ENCODE measurements at regions not wholly inside any gene's neighbourhood (a gene's known extent, or its start where the extent isn't known, plus 50 kb on each side); places are given as distances from the start of the nearest gene placed in this dataset.
"Not testable (repeated sequence)": the region's sequence is repeated elsewhere in the genome, so short reads cannot be mapped to it uniquely, and the experiment has no call there.

DNA sequence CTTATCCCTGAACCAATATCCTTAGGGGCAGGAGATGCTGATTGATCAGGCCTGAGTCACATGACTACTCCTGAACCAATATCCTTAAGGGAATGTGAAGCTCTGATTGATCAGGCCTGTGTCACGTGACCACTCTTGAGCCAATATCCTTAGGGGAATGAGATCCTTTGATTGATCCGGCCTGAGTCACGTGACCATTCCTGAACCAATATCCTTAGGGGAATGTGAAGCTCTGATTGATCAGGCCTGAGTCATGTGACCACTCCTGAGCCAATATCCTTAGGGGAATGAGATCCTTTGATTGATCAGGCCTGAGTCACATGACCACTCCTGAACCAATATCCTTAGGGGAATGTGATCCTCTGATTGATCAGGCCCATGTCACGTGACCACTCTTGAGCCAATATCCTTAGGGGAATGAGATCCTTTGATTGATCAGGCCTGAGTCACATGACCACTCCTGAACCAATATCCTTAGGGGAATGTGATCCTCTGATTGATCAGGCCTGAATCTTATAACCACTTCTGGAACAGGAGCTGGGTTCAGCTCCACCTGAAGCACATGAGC is 100.6 kb upstream of the TMEM132D start:
- DNase-seq; H2AFZ ChIP-seq (ENCODE audit: low read depth, low read length); H2BK12ac ChIP-seq (ENCODE audit: low read length in 2 of 2); H3K14ac ChIP-seq (ENCODE audit: low read length in 2 of 2); H2BK15ac ChIP-seq (ENCODE audit: low read depth, poor library complexity, severe bottlenecking); H3K18ac ChIP-seq (ENCODE audit: low read depth in 1 of 2, low read length in 2 of 2); H2AK5ac ChIP-seq (ENCODE audit: low read length, severe bottlenecking); H3K9me3 ChIP-seq (ENCODE audit: control insufficient read depth, low read length); H3K79me1 ChIP-seq (replicated peaks; ENCODE audit: low read length, poor library complexity, severe bottlenecking); H3K27me3 ChIP-seq (ENCODE audit: control insufficient read depth in 1 of 2, insufficient read depth in 1 of 2, low read length in 2 of 2); H3K4ac ChIP-seq (ENCODE audit: low read depth in 1 of 2, low read length in 2 of 2); H3K36me3 ChIP-seq (ENCODE audit: control insufficient read depth in 1 of 2, insufficient read depth in 2 of 2, low read depth in 1 of 2, low read length in 2 of 2); H3K4me1 ChIP-seq (ENCODE audit: control insufficient read depth, insufficient read depth, low read depth, low read length); H3K27ac ChIP-seq (ENCODE audit: low read length, poor library complexity, severe bottlenecking); H3K4me2 ChIP-seq (ENCODE audit: low read length, poor library complexity, severe bottlenecking); H3K23ac ChIP-seq (ENCODE audit: low read length in 2 of 2); H2BK120ac ChIP-seq (ENCODE audit: low read depth, low read length); H3K9ac ChIP-seq (ENCODE audit: low read length); H2BK5ac ChIP-seq (ENCODE audit: low read depth, low read length, poor library complexity, severe bottlenecking); H3K4me3 ChIP-seq (ENCODE audit: insufficient read depth in 1 of 2, low read depth in 1 of 2, low read length in 2 of 2); H4K8ac ChIP-seq (ENCODE audit: low read length); H4K91ac ChIP-seq (ENCODE audit: low read length): not testable (repeated sequence)
- 61% methylated on average over 4 of the region's 4 CpGs for whole genome bisulfite sequencing

DNA sequence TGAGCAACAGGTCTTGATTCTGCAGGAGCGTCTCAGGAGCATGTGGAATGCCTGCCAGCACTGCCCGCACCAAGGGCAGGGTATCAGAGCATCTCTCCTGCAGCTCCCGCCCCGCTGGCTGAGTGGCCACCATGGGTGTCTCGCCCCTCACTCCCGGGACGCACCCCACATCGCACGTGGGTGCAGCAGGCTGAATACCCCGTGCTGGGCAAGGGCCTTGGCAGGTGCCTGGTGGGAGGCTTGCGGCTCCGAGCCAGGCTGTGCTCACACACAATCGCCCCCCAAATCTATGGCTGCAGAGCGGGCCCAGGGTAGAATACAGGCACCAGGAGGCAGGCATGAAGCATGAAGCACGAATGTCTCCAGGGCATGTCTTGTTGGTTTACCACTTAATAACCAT is 103.9 kb upstream of the TMEM132D start:
- Histone ChIP-seq H3K4me1 (ENCODE audit: control insufficient read depth, insufficient read depth, low read depth, low read length) (no peaks in the 10 kb centered on the region), H2BK12ac (ENCODE audit: low read length in 2 of 2) (no peak overlapping the region), H3K4me3 (ENCODE audit: insufficient read depth in 1 of 2, low read depth in 1 of 2, low read length in 2 of 2) (no peak overlapping the region), H3K14ac (ENCODE audit: low read length in 2 of 2) (no peak overlapping the region), H4K91ac (ENCODE audit: low read length) (no peak overlapping the region), H3K36me3 (ENCODE audit: control insufficient read depth in 1 of 2, insufficient read depth in 2 of 2, low read depth in 1 of 2, low read length in 2 of 2) (no peaks in the 10 kb centered on the region), H3K27me3 (ENCODE audit: control insufficient read depth in 1 of 2, insufficient read depth in 1 of 2, low read length in 2 of 2) (peaks cover 0 to 15% of the 10 kb centered on the region in 2 experiments), H3K9me3 (ENCODE audit: control insufficient read depth, low read length) (no peaks in the 10 kb centered on the region), H2BK5ac (ENCODE audit: low read depth, low read length, poor library complexity, severe bottlenecking) (no peak overlapping the region), H3K27ac (ENCODE audit: low read length, poor library complexity, severe bottlenecking) (no peak overlapping the region), H2BK15ac (ENCODE audit: low read depth, poor library complexity, severe bottlenecking) (no peak overlapping the region), H3K4me2 (ENCODE audit: low read length, poor library complexity, severe bottlenecking) (no peak overlapping the region), H3K23ac (ENCODE audit: low read length in 2 of 2) (no peak overlapping the region), H3K4ac (ENCODE audit: low read depth in 1 of 2, low read length in 2 of 2) (no peak overlapping the region), H3K18ac (ENCODE audit: low read depth in 1 of 2, low read length in 2 of 2) (no peak overlapping the region), H3K79me1 (replicated peaks; ENCODE audit: low read length, poor library complexity, severe bottlenecking) (no peaks in the 10 kb centered on the region), H2AK5ac (ENCODE audit: low read length, severe bottlenecking) (no peak overlapping the region), H4K8ac (ENCODE audit: low read length) (no peak overlapping the region), H2AFZ (ENCODE audit: low read depth, low read length) (no peak overlapping the region), H3K9ac (ENCODE audit: low read length) (no peak overlapping the region), H2BK120ac (ENCODE audit: low read depth, low read length) (no peak overlapping the region)
- no peak for DNase-seq
- 90% methylated on average over 15 of the region's 15 CpGs for WGBS

DNA sequence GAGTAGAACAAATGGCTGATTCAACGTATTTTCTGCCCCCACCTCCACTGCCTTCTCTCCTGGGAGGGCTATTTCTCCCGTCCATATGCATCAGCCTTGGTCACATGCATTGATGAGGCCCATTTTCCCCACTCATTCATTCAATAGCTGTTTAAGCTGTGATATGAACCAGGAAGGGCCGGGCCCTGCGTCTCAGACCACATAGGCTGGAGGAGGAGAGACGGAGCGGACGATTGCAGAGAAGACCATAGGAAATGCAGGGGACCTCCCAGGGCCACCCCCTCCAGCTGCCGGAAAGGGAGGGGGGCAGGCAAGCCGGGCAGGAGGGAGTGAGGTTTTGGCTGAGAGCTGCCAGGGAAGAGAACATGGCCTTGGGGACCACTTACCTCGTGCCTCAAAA is 104.4 kb upstream of the TMEM132D start:
- Histone ChIP-seq H3K4me3 (ENCODE audit: insufficient read depth in 1 of 2, low read depth in 1 of 2, low read length in 2 of 2) (no peak overlapping the region), H4K91ac (ENCODE audit: low read length) (no peak overlapping the region), H3K36me3 (ENCODE audit: control insufficient read depth in 1 of 2, insufficient read depth in 2 of 2, low read depth in 1 of 2, low read length in 2 of 2) (no peaks in the 10 kb centered on the region), H2BK12ac (ENCODE audit: low read length in 2 of 2) (no peak overlapping the region), H3K4me2 (ENCODE audit: low read length, poor library complexity, severe bottlenecking) (no peak overlapping the region), H2BK5ac (ENCODE audit: low read depth, low read length, poor library complexity, severe bottlenecking) (no peak overlapping the region), H2BK15ac (ENCODE audit: low read depth, poor library complexity, severe bottlenecking) (no peak overlapping the region), H4K8ac (ENCODE audit: low read length) (no peak overlapping the region), H3K14ac (ENCODE audit: low read length in 2 of 2) (no peak overlapping the region), H3K9me3 (ENCODE audit: control insufficient read depth, low read length) (no peaks in the 10 kb centered on the region), H3K4me1 (ENCODE audit: control insufficient read depth, insufficient read depth, low read depth, low read length) (no peaks in the 10 kb centered on the region), H2AK5ac (ENCODE audit: low read length, severe bottlenecking) (no peak overlapping the region), H3K18ac (ENCODE audit: low read depth in 1 of 2, low read length in 2 of 2) (no peak overlapping the region), H3K4ac (ENCODE audit: low read depth in 1 of 2, low read length in 2 of 2) (no peak overlapping the region), H3K23ac (ENCODE audit: low read length in 2 of 2) (no peak overlapping the region), H3K79me1 (replicated peaks; ENCODE audit: low read length, poor library complexity, severe bottlenecking) (no peaks in the 10 kb centered on the region), H2BK120ac (ENCODE audit: low read depth, low read length) (no peak overlapping the region), H3K27me3 (ENCODE audit: control insufficient read depth in 1 of 2, insufficient read depth in 1 of 2, low read length in 2 of 2) (peaks cover 0 to 20% of the 10 kb centered on the region in 2 experiments), H3K27ac (ENCODE audit: low read length, poor library complexity, severe bottlenecking) (no peak overlapping the region), H3K9ac (ENCODE audit: low read length) (no peak overlapping the region), H2AFZ (ENCODE audit: low read depth, low read length) (no peak overlapping the region)
- 79% methylated on average over 10 of the region's 10 CpGs for WGBS
- no peak for DNase-seq

DNA sequence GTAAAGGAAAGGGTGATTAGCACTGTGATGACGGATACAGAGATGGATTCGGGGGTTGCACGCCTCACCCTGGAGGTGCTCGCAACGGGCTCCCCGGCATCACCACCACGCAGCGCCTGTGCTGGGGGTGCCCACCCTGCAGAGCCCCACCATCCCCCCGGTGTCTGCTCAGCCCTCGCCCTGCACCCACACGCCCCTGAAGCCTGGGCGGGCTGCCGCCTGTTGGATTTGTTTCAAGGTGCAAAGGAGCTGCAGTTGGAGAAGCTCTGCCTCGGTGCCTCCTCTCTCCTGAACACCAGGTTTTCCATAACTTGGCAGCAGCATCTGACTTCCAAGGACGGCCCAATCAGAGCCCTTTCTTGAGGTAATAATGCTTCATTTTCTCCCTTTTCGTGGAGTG is 106.1 kb upstream of the TMEM132D start:
- Histone ChIP-seq H3K27ac (ENCODE audit: low read length, poor library complexity, severe bottlenecking) (no peak overlapping the region), H3K4ac (ENCODE audit: low read depth in 1 of 2, low read length in 2 of 2) (no peak overlapping the region), H3K4me3 (ENCODE audit: insufficient read depth in 1 of 2, low read depth in 1 of 2, low read length in 2 of 2) (no peak overlapping the region), H4K91ac (ENCODE audit: low read length) (no peak overlapping the region), H3K18ac (ENCODE audit: low read depth in 1 of 2, low read length in 2 of 2) (no peak overlapping the region), H3K9ac (ENCODE audit: low read length) (no peak overlapping the region), H2BK5ac (ENCODE audit: low read depth, low read length, poor library complexity, severe bottlenecking) (no peak overlapping the region), H3K14ac (ENCODE audit: low read length in 2 of 2) (no peak overlapping the region), H2BK12ac (ENCODE audit: low read length in 2 of 2) (no peak overlapping the region), H3K9me3 (ENCODE audit: control insufficient read depth, low read length) (no peaks in the 10 kb centered on the region), H2BK120ac (ENCODE audit: low read depth, low read length) (no peak overlapping the region), H3K79me1 (replicated peaks; ENCODE audit: low read length, poor library complexity, severe bottlenecking) (no peaks in the 10 kb centered on the region), H3K27me3 (ENCODE audit: control insufficient read depth in 1 of 2, insufficient read depth in 1 of 2, low read length in 2 of 2) (peaks cover 0 to 34% of the 10 kb centered on the region in 2 experiments), H4K8ac (ENCODE audit: low read length) (no peak overlapping the region), H2AK5ac (ENCODE audit: low read length, severe bottlenecking) (no peak overlapping the region), H2BK15ac (ENCODE audit: low read depth, poor library complexity, severe bottlenecking) (no peak overlapping the region), H2AFZ (ENCODE audit: low read depth, low read length) (no peak overlapping the region), H3K23ac (ENCODE audit: low read length in 2 of 2) (no peak overlapping the region), H3K36me3 (ENCODE audit: control insufficient read depth in 1 of 2, insufficient read depth in 2 of 2, low read depth in 1 of 2, low read length in 2 of 2) (no peaks in the 10 kb centered on the region), H3K4me1 (ENCODE audit: control insufficient read depth, insufficient read depth, low read depth, low read length) (peaks cover 3% of the 10 kb centered on the region), H3K4me2 (ENCODE audit: low read length, poor library complexity, severe bottlenecking) (no peak overlapping the region)
- DNase-seq: no peak
- WGBS: 83% methylated on average over 15 of the region's 16 CpGs

All from mesenchymal stem cell (in vitro differentiated cells and primary cell).